NCI-H2029 treated with DMSO at 0.1 percent for 48 hours (cell line): ENCODE measurements at regions not wholly inside any gene's neighbourhood (a gene's known extent, or its start where the extent isn't known, plus 50 kb on each side); places are given as distances from the start of the nearest gene placed in this dataset.

Experiments
- DNase-seq: peaks from one replicate; lab custom pipeline; 2025; lab: John Stamatoyannopoulos, UW

DNA sequence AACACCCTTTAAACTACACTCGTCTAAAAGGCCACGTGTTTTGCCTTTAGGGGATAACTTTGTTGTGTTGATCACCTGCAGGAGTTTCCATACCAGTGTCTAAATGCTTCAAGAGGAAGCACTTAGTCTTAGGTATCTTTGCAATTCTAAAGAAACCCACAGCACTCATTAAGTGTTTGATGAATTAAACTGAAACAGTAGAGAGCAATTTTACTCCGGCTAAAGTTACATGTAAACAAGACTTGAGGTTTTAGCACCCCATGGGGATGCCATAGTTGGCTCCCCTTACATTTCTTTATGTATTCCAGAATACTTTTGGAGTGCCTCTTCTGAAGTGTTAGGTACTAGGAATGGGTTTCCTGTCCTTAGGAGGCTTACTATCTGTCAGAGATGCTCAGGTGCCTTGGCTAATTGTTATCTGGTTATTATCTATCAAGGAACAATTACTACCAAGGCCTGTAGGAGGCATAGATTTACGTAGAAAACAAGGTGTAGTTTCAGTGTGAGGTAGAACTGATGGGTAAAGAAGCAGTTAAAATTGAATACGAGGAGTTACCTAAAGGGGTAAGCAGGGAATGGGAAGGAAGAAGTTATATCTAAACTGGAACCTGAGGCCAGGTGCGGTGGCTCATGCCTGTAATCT lies 176.8 kb upstream of the SAMSN1 start:
- DNase-seq = no peak

DNA sequence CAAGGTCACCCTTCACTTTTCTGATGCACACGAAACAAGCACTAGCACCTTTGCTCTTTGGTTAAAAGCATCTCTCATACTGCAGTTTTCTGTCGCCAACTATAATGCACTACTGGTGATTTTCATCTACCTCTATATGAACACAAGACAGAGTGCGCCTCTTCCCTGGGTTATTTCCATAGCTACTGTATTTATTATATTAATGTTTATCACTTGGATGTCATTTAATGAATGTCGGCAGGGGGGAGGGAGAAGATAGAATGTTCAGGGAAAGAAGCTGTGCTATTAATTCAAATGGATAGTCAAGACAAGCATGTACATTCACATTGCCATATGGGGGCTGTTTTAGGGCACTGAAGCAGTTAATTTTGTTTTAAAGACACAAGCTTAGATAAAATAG lies 174.1 kb upstream of the SAMSN1 start:
- no peak for DNase-seq

DNA sequence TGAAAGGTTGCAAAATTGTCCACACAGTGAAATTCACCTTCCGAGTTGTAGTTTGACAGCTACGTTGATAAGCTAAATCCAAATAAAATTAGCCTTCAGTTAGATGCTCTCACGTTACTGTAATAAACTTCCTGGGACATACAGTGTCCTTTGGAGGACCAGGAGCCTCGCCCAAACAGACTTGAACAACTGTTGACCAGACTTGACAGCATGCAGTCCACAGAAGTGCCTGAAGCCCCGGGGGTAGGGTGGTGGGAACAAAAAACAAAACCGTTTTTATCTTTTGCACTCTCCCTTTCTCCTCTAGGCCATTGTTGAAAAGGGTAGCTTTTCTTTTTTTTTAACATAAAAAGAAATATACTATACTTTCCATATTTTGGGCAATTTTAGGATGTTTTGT lies 172.8 kb upstream of the SAMSN1 start:
- no peak for DNase-seq

DNA sequence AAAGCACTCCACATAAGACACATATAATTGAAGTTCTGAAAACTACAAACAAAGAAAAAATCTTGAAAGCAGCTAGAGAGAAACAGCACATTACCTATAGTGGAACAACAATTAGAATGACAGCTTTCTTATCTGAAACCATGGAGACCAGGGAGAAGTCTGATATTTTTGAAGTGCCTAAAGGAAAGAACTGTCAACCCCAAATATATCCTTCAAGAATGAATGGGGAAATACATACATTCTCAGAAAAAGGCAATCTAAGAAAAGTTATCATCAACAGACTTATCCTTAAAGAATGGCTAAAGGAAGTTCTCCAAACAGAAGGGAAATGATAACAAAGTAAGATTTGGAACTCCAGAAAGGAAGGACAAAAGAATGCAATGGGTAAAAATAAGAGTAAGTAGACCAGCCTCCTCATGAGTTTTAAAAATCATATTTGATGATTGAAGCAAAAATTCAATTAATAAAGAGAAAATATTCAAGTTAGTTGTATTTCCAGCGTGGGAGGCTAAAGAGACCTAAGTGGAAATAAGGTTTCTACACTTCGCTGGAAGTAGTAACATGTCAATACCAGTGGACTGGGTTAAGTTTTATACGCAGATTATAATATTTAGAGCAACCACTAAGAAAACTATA lies 170.8 kb upstream of the SAMSN1 start:
- no peak for DNase-seq

DNA sequence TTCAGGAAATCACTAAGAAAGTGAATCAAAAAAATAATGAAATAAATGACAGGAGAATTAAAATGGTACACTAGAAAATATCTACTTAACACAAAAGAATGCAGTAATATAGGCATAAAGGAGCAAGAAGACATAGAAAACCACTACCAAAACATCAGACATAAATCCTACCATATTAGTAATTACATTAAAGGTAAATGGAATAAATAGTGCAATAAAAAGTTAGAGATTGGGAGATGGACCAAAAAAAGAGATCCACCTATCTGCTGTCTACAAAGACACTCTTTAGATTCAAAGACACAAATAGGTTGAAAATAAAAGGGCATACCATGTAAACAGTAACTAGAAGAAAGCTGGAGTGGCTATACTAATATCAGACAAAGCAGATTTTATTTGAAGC lies 167.0 kb upstream of the SAMSN1 start:
- no peak for DNase-seq

DNA sequence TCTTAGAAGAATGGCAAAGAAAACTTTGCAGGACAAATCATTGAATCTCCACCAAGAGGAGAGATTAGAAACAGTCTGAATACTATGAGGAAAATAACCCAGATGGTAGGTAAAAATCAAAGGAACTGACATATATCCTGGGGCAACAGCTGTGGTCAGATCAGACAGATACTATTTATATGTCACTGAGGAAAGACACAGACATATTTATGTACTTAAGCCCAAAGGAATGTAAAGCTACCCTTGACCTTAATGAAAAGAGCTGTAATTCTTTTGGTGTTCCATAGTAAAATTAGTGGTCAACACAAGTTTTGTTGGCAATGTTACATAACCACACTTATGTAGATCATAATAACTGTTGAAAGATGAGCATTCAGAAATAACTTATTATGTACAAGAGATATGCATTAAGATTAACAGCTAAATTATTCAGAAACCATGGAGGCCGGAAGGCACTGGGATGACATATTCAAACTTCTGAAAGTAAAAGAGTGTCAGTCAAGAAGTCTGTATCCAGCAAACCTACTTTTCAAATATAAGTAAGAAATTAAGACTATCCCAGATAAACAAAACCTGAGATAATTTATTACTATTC lies 166.1 kb upstream of the SAMSN1 start:
- no peak for DNase-seq

DNA sequence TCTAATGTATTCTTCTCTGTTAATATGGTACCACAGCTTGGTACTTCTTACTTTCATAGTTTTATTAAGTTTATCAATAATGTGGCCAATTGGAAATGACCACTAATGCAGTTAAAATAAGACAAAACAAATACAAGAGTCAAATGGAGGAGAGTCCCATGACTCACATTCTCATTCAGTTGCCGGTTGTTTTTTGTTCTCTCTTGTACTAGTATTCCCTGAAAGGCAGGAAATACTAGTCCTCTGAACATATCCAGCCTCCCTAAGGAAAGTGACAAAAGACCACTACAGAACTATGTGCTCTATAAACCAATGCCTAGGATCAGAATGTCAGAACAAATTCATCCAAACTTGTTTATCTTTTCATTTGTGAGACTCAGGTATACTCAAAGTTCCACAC lies 165.2 kb upstream of the SAMSN1 start:
- no peak for DNase-seq

DNA sequence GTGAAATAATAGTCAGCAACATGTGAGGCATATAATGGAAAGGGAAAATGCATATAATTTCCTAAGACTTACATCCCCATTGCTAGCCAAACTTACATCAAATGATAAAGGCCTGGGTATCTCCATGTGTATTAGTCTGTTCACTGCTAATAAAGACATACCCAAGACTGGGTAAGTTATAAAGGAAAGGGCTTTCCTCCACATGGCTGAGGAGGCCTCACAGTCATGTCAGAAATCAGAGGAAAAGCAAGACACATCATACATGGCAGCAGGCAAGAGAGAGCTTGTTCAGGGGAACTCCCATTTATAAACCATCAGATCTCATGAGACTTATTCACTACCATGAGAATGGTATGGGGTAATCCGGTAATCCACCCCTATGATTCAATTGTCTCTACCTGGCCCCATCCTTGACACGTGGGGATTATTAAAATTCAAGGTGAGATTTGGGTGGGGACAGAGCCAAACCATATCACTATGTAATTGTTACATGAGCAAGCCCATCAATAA lies 161.5 kb upstream of the SAMSN1 start:
- no peak for DNase-seq

DNA sequence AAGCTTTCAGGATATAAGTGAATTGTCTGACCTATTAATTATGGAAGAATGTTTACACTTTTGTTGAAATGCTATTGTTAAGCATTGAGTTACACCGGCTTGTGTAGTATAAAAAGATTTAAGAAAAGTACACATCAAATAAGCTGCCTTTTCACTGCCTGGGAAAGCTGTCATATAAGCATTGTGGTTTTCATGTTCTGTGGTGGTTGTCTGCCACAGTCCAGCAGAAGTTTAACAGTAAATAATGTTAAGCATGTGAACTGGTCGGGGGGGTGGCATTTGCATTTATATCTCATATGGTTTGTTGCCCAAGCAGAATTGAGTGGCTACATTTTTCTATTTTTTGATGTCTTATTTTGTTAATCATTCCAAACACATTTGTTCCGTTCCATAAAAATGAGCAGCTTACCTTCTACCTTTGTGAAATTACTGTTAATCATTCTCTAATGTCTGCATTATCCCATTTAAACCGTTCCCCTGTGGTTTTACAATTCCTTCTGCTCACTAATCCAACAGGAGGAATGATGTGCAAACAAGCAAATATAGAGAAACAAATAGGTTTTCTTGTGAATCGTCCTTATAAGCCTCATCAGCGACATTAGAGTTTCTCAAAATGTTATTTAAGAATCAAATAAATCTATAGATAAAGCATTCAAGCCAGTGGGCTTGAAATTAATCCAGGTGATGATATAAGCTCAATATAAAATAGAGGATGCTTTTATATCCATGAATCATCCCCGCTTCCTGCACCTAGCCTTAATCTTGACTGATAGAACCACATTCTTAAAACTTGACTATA lies 160.8 kb upstream of the SAMSN1 start:
- DNase-seq = no peak

DNA sequence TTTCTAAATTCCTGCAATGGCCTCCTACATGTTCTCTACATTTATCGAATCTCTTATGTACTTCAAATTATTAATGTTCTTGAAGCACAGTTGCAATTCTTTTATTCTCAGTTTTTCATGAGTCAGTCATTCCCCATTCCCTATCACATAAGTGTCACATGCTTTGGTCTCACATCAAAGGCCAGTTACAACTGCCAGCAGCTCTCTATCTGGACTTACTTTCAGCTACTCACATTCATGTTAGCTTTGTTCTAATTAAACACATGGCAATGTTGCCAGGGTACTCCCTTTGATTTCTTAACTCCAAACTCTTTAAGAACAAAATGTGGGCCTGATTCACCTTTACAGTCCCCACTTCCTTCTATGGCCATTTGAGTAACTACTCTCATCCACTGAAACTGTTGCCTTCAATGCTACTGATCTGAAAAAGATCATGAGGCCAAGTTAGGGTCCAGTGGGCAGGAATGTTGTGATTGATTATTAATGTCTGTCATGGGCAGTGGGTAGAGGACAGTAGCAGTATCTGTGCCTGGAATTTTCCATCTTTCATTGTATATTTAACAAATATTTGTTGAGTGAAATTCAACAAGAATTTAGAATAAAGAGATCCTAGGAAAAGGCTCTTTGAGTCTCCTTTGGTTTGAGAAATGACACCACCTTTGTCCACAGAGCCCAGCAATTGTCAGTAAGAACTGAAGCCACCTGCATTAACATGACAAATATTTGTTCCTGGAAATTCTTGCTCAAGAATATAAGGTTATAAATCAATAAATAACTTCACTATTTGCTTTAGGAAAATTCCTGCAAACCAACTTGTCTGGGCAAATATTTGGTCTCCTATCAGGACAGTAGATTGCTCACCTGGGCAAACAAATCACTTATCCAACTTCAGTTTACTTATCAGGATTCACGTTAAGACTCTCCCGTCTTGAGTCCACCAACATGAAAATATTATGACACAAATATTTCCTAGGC lies 153.6 kb upstream of the SAMSN1 start:
- DNase-seq = no peak

DNA sequence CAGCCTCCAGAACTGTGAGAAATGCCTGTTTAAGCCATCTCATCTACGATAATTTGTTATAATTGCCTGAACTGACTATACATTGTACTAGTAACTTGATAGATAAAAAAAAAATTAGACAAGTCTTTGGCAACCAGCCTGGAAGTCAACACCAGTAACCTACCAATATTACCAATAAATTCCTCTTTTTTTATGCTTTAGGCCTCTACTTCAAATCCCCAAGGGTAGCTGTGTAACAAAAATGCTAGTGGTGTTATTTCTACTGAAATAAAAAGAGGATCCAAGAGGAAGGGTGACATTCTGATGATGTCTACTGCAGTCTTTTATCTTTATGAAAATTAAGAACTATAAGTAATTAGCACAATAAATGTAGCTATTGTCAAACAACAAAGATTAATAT lies 151.7 kb upstream of the SAMSN1 start:
- DNase-seq = no peak

DNA sequence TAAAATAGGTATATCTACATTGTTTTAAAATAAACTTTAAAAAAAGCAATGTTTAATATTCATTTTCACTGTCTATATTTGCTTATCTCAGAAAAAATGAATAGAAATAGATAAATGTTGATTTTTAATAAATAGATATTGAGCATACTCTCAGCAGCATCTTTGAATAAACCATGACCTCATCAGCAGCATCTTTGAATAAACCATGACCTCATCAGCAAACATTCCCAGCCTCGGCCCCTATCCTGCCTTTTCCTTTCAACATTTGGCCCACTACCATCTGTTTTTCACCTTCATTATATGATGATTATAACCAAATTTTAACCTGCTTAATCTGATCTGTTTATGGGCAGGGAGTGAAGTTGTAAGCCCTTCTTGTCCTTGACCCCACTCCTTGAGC lies 148.7 kb upstream of the SAMSN1 start:
- DNase-seq = no peak

DNA sequence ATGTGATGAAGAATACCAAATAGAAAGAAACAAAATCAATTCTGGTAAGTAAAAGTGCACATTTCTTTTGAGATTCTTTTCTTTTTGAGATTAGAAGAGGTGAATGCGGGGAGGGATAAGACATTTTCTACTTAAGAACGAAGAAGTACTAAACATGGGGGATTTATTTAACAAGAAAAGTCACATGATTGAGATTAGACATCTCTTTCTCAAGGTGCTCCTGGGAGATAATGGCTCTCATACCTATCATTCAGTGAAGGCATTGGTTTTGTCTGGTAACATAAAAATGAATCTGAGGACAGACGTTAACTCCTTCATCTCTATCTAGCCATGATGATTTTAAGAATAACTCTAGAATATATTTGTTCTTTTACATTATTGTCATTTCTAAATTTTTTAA lies 147.9 kb upstream of the SAMSN1 start:
- no peak for DNase-seq

DNA sequence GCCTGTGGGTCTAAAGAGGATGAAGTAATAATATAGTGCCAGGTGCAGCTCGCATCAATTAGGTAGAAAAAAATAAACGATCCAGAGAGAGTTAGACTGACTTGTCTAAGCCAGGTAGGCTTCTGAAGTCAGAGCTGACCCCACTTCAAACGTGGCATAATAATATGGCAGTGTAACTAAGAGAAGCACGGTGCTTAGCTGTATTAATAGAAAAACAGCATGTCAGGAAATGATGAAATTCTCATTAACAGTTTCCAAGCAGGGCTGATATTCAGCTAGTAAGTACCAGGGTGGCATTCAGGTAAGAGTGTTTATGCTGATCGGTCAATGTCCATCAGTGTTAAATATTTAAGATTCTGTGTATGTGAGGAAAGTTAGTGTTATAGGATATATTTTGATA lies 145.8 kb upstream of the SAMSN1 start:
- no peak for DNase-seq

DNA sequence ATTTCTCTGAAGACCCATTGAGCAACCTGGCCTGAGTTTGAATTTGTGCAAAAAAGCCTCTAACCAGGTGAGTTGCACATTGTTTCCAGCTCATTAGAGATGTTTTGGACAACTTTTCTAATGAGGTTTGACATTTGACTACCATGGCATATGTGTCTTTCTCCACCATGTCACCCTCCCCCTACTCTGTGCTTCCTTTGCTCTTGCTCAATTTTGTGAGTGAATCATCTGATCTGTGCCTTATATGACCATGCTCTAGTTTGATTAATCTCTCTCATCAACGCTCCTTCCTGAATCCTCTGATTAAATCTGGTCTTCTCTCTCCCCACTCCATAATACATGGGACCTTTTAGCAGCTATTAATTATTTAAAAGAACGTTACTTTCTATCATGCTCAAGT lies 144.8 kb upstream of the SAMSN1 start:
- no peak for DNase-seq

DNA sequence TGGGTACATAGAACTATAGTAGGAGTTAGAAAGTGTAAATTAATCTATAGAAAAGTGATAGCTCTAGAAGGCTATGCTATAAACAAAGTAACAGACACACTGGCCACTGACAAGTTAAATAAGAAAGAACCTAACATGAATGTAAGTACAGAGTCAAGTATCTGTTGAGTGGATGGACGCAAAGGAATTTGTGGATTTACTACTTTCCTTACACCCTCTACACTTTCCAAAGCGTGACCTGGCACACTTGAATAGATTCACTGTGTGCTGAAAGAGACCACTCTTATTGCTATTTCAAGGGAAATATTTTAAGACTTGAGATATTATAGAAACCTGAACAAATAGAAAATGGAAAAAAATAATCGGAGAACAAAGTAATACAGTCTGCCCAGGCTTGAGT lies 142.8 kb upstream of the SAMSN1 start:
- DNase-seq = no peak

DNA sequence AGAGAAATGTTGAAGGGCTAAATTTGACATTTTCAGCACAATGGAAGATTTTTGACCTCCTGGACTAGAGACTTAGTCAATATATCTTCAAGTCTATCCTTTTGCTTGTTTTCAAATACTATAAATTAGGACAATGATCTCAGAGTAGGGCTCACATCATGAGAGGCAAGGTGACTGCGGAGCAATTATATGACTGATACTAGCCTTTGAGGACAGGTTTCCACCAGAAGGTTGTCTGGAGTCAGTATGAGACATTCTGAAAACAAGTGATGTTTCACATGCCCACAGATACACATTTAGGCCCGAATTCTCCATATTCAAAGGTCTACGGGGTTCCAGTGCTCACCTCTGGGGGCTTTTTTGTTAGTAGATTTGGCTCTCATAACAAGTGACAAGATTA lies 142.3 kb upstream of the SAMSN1 start:
- DNase-seq = no peak

DNA sequence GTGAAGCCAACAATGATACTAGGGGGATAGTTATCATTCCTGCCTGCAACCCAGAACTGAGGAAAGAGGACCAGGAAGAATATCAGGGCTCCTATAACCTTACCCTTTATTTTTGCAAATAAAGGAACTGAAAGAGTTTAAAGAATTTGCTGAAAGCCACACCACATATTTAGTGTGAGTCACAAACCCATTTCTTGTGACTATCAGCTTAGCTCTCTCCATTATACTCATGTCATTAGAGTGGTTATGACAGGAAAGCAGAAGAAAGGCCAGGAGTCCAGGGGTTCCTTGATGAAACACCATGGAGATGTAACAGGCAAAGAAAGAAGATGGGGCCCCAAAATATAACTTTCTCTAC lies 141.1 kb upstream of the SAMSN1 start:
- no peak for DNase-seq

DNA sequence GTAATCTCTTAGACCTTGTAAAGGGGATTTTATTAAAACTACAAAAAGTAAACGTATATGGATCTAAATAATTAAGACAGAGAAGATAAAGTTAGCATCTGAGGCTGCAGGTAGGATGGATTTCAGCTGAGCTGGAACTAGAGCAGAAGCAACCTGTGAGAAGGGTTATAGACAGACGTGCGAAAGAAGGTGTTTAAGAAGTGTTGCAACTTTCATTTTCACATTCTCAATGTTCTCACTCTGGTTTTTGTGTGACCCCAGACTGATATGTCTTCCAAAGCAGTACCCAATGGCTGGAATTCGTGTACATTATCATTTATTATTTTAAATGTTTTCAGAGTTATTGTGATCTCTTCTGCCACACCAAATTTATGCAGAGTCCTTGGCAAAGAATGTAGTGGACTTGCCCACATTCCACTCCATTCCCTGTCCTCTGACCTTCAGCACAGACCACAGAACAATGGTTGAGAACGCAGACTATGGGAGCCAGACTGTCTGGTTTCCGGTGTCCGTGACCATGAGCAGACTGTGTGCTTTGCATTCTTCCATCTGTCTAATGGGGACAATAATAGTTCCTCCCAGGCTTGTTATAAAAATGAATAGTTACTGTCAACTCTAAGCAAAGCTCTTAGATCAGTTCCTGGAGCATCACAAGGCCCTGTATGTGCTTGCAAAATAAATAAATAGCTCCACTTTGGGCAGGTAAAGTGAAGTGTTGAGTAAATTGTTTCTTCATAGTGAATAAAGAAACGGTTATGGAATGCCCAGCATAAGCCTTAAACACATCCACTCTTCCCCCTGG lies 140.6 kb upstream of the SAMSN1 start:
- DNase-seq = no peak

DNA sequence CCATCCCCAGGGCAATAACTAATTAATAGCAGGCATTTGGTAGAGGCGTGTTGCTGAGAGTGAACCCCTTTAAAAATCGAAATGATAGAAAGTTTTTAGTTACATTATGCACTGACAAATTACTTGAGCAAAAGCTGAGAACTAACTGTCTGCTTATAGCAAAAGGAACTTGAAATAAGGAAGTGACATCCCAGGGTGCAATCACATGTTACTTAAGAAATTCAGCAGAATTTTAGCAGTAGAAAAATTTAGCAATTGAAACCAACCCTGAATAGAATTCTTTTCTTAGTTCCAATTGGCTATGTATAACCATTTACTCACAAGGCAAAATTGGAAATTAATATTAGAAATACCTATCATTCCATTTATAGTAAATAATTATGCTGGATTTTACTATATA lies 139.5 kb upstream of the SAMSN1 start:
- DNase-seq = no peak

DNA sequence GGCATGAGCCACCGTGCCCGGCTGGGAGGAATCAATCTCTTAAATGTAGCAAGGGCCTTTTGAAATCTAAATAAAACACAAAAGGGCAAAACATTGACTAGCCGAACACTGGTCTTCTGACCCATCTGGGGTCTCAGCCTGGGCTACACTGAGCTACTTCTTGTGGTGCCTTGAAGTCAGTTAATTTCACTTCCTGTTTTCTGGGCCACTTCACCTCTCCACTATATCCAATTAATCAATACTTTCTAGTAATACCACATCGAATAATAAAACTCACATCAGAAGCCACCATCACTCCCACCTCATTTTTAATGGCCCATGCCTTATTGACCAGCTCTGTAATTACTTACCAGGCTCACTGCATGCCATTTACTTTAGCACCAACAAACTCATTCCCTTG lies 138.0 kb upstream of the SAMSN1 start:
- DNase-seq = no peak
